ENCODE measurements at regions not wholly inside any gene's neighbourhood (a gene's known extent, or its start where the extent isn't known, plus 50 kb on each side); places are given as distances from the start of the nearest gene placed in this dataset.
"Not testable (repeated sequence)": the region's sequence is repeated elsewhere in the genome, so short reads cannot be mapped to it uniquely, and the experiment has no call there.

GRCh38 chr2:180927030-180927686 lies 53.2 kb upstream of the UBE2E3 start:
- DNase-seq = no peak

- no peak for DNase-seq
Measured at GRCh38 chr2:180925700-180926099, 54.7 kb upstream of the UBE2E3 start.

GRCh38 chr2:180924063-180924462 lies 56.3 kb upstream of the UBE2E3 start:
- DNase-seq = no peak

- DNase-seq = no peak
Measured at GRCh38 chr2:180910831-180911665, 69.4 kb upstream of the UBE2E3 start.

GRCh38 chr2:180907731-180908130 lies 72.7 kb upstream of the UBE2E3 start:
- DNase-seq = no peak

GRCh38 chr2:180905461-180905860 lies 74.9 kb upstream of the UBE2E3 start:
- no peak for DNase-seq

- no peak for DNase-seq
Measured at GRCh38 chr2:180905002-180905401, 75.4 kb upstream of the UBE2E3 start.

- no peak for DNase-seq
Measured at GRCh38 chr2:180901331-180901730, 79.1 kb upstream of the UBE2E3 start.

- DNase-seq = no peak
Measured at GRCh38 chr2:180893752-180894151, 86.7 kb upstream of the UBE2E3 start.

GRCh38 chr2:180892091-180892490 lies 88.3 kb upstream of the UBE2E3 start:
- no peak for DNase-seq

- DNase-seq = no peak
Measured at GRCh38 chr2:180891360-180891759, 89.0 kb upstream of the UBE2E3 start.

GRCh38 chr2:180890781-180891180 lies 89.6 kb upstream of the UBE2E3 start:
- no peak for DNase-seq

GRCh38 chr2:180882959-180883358 lies 97.4 kb upstream of the UBE2E3 start:
- DNase-seq = no peak

GRCh38 chr2:180876506-180876905 lies 103.9 kb upstream of the UBE2E3 start:
- DNase-seq = no peak

GRCh38 chr2:180873219-180873618 lies 107.2 kb upstream of the UBE2E3 start:
- no peak for DNase-seq

- not testable (repeated sequence) for DNase-seq
Measured at GRCh38 chr2:180872781-180873180, 107.6 kb upstream of the UBE2E3 start.

- no peak for DNase-seq
Measured at GRCh38 chr2:180872255-180872654, 108.2 kb upstream of the UBE2E3 start.

- DNase-seq = no peak
Measured at GRCh38 chr2:180871649-180872048, 108.8 kb upstream of the UBE2E3 start.

GRCh38 chr2:180849851-180850250 lies 130.6 kb upstream of the UBE2E3 start:
- no peak for DNase-seq

- no peak for DNase-seq
Measured at GRCh38 chr2:180848393-180848792, 132.0 kb upstream of the UBE2E3 start.

GRCh38 chr2:180846756-180847472 lies 133.5 kb upstream of the UBE2E3 start:
- no peak for DNase-seq

- no peak for DNase-seq
Measured at GRCh38 chr2:180842461-180842860, 137.9 kb upstream of the UBE2E3 start.

Data from hypothalamus (tissue), 51 donors.